ENCODE measurements at regions not wholly inside any gene's neighbourhood (a gene's known extent, or its start where the extent isn't known, plus 50 kb on each side); places are given as distances from the start of the nearest gene placed in this dataset.

GRCh38 chr11:130732476-130732875 is 183.8 kb downstream of the SNX19 start:
- Histone ChIP-seq H3K27ac (no peak overlapping the region), H3K27me3 (ENCODE audit: insufficient read depth, low read depth, severe bottlenecking) (no peaks in the 10 kb centered on the region), H3K4me3 (ENCODE audit: low read depth, low read length) (no peak overlapping the region), H3K36me3 (no peaks in the 10 kb centered on the region), H3K9me3 (ENCODE audit: severe bottlenecking) (no peaks in the 10 kb centered on the region)
- no peak for DNase-seq
- TF ChIP-seq, protein P1, sequence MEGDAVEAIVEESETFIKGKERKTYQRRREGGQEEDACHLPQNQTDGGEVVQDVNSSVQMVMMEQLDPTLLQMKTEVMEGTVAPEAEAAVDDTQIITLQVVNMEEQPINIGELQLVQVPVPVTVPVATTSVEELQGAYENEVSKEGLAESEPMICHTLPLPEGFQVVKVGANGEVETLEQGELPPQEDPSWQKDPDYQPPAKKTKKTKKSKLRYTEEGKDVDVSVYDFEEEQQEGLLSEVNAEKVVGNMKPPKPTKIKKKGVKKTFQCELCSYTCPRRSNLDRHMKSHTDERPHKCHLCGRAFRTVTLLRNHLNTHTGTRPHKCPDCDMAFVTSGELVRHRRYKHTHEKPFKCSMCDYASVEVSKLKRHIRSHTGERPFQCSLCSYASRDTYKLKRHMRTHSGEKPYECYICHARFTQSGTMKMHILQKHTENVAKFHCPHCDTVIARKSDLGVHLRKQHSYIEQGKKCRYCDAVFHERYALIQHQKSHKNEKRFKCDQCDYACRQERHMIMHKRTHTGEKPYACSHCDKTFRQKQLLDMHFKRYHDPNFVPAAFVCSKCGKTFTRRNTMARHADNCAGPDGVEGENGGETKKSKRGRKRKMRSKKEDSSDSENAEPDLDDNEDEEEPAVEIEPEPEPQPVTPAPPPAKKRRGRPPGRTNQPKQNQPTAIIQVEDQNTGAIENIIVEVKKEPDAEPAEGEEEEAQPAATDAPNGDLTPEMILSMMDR (IDR thresholded peaks at IDR 0.05; ENCODE audit: low read depth, low read length): no peak

DNA sequence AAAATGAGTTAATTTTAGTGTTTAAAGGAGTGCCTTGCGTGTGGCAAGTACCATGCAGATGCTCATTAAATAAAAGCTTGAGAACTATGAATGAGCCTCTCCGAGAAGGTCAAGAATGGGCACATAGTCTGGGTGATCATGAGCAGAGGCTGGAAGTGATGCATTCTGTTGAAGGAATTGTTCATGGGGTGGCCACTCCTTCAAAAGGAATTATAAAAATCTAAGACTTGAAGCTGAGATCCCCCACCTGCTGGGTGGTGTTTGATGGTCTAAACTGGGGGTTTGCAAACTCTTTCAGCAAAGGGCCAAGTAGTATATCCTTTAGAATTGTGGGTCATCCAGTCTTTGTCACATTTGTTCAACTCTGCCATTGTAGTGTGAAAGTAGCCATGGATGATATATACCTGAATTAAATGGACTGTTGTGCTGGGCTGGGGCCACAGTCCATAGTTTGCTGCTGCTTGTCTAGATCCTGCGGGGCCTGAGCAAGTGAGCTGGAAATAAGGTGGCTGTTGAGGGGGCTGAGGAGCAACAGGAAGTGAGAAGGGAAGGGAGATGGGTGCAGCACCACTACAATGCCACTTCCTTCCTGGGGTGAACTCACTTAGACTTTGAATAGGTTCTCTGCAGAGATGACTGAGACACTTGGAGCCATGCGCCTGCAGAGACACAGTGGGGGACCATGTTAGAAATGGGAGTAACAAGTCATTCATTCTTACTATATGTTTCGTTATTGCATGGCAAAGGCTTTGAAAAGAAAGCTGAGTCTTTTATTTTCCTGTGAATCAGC is 179.0 kb downstream of the SNX19 start:
- Histone ChIP-seq H3K4me3 (ENCODE audit: low read depth, low read length) (no peak overlapping the region), H3K9me3 (ENCODE audit: severe bottlenecking) (peaks cover 6% of the 10 kb centered on the region), H3K36me3 (no peaks in the 10 kb centered on the region), H3K27me3 (ENCODE audit: insufficient read depth, low read depth, severe bottlenecking) (no peaks in the 10 kb centered on the region), H3K27ac (no peak overlapping the region)
- no peak for DNase-seq
- TF ChIP-seq, protein P1 (IDR thresholded peaks at IDR 0.05; ENCODE audit: low read depth, low read length): no peak

- TF ChIP-seq, protein P1 (IDR thresholded peaks at IDR 0.05; ENCODE audit: low read depth, low read length): no peak
- Histone ChIP-seq H3K27ac (no peak overlapping the region), H3K9me3 (ENCODE audit: severe bottlenecking) (peaks cover 6% of the 10 kb centered on the region), H3K36me3 (no peaks in the 10 kb centered on the region), H3K4me3 (ENCODE audit: low read depth, low read length) (no peak overlapping the region), H3K27me3 (ENCODE audit: insufficient read depth, low read depth, severe bottlenecking) (no peaks in the 10 kb centered on the region)
- DNase-seq: no peak
These were observed 178.3 kb downstream of the SNX19 start for GRCh38 chr11:130737866-130738431.

DNA sequence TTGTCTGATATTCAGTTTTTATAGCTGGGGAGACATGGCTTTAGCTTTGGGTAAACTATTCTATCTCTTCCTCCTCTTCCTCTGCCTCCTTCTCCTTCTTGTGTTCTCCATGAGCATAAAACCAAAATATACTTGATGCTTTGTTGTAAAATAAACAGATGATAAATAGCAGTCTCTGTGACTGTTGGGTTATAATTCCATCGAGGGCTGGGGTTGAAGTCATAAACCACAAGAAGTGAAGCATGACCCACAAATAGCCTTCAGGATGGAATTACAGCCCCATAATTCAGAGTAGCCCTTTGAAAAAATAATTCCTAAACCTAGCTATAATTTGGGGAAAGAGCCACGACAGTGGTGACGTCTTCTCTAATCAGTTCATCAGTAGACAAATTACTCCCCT is 177.7 kb downstream of the SNX19 start:
- Histone ChIP-seq H3K36me3 (no peaks in the 10 kb centered on the region), H3K9me3 (ENCODE audit: severe bottlenecking) (peaks cover 6% of the 10 kb centered on the region), H3K27me3 (ENCODE audit: insufficient read depth, low read depth, severe bottlenecking) (no peaks in the 10 kb centered on the region), H3K27ac (no peak overlapping the region), H3K4me3 (ENCODE audit: low read depth, low read length) (no peak overlapping the region)
- no peak for DNase-seq
- TF ChIP-seq, protein P1 (IDR thresholded peaks at IDR 0.05; ENCODE audit: low read depth, low read length): no peak

- Histone ChIP-seq H3K4me3 (ENCODE audit: low read depth, low read length) (no peak overlapping the region), H3K9me3 (ENCODE audit: severe bottlenecking) (peaks cover 6% of the 10 kb centered on the region), H3K27me3 (ENCODE audit: insufficient read depth, low read depth, severe bottlenecking) (no peaks in the 10 kb centered on the region), H3K36me3 (no peaks in the 10 kb centered on the region), H3K27ac (no peak overlapping the region)
- TF ChIP-seq, protein P1 (IDR thresholded peaks at IDR 0.05; ENCODE audit: low read depth, low read length): no peak
- no peak for DNase-seq
These were observed 175.5 kb downstream of the SNX19 start for GRCh38 chr11:130740819-130741218.

Measured in WERI-Rb-1 (cell line).